Prostate gland (tissue), 2 donors: ENCODE measurements at regions not wholly inside any gene's neighbourhood (a gene's known extent, or its start where the extent isn't known, plus 50 kb on each side); places are given as distances from the start of the nearest gene placed in this dataset.

Experiments
- POLR2A ChIP-seq: fragments of 450-650 bp; IDR thresholded peaks from one replicate; pipeline ENCODE4 v1.6.1; 2016; ENCODE audit warnings: antibody characterized with exemption, mild to moderate bottlenecking
- TF ChIP-seq, protein P1 (sequence below), 4 experiments: fragments of 200-600 bp in 2 of 4; fragments of 450-650 bp in 2 of 4; sonication (generic) in 2 of 4; IDR thresholded peaks; 1 replicate in 3 of 4; 2 replicates in 1 of 4; pipeline ENCODE4 v1.5.1; 2016 to 2019; ENCODE audit warnings: antibody characterized with exemption in 4 of 4, mild to moderate bottlenecking in 2 of 4, moderate library complexity in 2 of 4

DNA sequence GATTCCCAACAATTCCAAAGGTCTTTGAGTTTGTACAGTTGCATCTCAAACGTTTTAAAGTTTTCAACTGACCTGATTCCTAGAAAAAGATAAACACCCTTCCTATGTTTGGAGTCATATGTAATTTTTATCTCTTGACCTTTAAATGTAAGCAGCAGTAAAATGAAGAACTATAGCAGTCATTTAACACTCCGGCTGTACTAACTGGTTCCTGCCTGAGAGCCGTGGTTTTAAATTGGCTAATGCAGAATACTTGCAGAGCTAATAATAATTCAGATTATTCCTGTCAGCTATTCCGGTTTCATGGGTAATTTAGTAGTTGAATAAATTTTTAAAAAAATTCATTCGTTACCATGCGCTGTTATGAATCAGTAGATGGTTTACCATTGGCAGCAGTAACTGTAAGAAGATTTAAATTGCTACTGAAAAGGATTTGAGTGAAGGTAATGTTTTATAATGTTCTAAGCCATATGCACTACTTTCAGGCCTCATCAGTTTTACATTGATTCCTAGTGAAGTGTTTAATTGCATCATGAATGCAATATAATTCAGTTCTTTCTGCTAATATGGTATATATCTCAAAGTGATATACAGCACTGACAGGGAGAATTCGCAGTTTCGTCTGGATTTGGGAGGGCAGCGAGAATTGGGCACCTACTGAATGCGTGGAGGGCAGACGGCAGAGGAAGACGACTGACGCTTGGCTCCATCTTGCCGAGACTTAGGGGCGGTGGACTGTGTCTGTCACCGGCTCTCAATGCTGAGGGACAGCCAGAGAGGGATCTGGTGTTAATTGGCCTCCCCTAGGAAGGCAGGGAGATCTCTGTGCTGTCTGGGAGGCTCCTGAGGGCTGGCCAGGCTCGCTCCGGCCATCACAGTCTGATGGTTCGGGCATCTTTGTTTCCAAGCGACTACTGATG lies 217.7 kb downstream of the PHETA1 start:
- no peak for TF ChIP-seq POLR2A
- TF ChIP-seq, protein P1, sequence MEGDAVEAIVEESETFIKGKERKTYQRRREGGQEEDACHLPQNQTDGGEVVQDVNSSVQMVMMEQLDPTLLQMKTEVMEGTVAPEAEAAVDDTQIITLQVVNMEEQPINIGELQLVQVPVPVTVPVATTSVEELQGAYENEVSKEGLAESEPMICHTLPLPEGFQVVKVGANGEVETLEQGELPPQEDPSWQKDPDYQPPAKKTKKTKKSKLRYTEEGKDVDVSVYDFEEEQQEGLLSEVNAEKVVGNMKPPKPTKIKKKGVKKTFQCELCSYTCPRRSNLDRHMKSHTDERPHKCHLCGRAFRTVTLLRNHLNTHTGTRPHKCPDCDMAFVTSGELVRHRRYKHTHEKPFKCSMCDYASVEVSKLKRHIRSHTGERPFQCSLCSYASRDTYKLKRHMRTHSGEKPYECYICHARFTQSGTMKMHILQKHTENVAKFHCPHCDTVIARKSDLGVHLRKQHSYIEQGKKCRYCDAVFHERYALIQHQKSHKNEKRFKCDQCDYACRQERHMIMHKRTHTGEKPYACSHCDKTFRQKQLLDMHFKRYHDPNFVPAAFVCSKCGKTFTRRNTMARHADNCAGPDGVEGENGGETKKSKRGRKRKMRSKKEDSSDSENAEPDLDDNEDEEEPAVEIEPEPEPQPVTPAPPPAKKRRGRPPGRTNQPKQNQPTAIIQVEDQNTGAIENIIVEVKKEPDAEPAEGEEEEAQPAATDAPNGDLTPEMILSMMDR (IDR thresholded peaks at IDR 0.05): no peak
